GM18868 (cell line): ENCODE measurements at regions not wholly inside any gene's neighbourhood (a gene's known extent, or its start where the extent isn't known, plus 50 kb on each side); places are given as distances from the start of the nearest gene placed in this dataset.

ENCODE experiments used
- ATAC-seq: cut with Tn5 transposase; IDR thresholded peaks from one replicate; pipeline ENCODE4 v1.9.1; 2021; ENCODE audit warnings: mild to moderate bottlenecking, moderate library complexity; ENCODE audit not compliant: unreplicated experiment

DNA sequence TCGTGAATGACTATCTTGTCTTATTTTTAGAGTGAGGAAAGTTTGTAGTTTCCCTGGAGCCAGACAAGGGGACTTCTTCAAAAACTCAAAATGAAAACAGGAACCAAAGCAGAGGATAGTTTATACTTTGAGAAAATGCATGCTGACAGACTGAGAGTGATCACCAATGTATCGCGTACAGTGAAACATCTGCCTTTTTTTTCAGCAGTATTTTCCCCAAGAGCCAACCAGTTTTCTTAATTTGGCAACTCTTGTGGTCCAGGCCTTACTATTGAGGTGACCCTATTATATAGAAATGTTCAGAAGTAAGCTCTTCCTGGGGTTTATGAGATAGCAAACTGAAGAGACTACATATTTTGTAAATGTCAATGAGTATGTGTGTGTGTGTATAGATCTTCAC lies 153.7 kb upstream of the VRK2 start:
- ATAC-seq = peak; percentile 88

DNA sequence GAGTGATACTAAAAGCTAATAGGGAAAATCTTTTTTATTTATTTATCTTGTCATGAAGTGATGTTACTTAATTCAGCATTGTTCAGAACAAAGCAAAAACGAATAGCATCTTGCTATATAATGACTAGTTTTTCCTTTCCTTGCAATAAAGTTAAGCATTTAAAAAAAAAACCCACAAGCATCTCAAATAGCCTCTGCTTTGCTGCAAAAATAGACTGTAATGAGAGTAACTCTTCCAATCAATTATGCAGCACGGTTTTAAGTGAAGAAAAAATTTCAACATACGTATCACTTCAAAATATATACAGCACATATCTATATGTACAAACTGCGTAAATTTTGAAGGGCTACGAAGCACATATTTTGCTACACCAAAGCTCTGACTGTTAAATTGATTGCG lies 153.3 kb upstream of the VRK2 start:
- ATAC-seq = no peak

DNA sequence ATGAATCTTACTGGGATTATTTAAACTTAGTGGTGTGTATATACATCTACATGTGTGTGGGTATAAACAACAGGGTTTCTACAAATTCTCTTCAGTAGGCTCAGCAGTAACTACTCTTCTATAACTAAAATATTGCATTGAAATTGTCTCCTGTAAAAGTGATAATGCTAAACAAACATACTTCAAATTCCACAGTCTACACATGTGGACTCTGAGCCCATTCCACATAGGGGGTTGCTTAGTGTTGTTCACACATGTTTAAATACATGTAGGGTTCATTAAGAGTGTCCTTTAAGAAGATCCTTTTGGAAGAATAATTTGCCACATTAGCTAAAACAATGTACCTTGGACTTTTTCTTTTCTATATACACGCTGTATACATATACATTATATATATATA lies 152.8 kb upstream of the VRK2 start:
- ATAC-seq = no peak

DNA sequence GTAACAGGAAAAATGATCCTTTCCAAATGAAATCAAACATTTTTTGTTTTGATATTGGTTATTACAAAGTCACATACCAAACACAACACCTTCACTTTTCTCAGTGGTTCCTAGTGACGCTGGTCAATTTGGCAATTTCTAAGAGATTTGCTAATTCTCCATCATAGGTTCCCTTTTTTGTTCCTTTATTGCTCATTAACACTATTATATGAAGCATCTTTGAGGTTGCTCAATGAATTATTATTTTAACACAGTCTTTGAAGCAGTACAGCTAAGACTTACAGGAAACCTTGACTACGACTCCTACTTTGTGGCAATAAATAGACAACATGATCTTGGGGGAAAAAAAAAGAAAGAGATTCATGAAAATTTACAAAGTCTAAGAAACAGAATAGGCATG lies 152.2 kb upstream of the VRK2 start:
- ATAC-seq = no peak

DNA sequence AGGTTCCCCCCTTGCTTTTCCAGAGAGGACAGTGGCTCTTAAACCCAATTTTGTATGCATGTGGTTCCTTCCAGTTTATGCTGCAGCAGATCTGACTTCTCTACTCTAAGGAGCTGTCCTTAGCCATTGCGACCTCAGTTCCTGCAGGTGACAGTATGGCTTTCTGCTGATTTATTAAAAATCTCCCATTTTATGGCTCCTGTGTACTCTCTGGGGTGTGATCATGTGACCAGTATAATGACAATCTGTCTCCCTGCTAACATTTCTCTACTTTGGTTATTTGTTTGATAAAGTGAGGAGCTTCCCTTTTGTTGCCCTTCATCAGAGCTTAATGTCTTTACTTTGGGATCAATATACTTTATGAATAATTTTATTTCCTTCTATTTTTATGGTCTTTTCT lies 148.7 kb upstream of the VRK2 start:
- no peak for ATAC-seq

DNA sequence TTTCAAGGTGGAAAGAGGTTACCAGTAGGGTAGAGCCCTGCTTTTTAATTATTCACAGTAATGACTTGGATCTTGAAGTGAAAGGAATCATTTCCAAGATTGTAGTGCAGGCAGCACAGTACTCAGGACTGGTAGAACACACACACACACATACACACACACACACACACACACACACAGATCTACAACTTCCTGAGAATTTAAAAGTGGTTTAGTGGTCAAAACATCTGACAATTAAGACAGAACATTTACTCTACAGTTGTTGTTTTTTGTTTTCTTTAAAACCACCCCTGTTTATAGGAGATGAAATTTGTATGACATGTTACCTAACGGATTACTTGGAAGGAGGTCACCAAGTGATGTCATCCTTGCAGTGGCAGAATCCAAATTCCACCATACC lies 146.7 kb upstream of the VRK2 start:
- ATAC-seq = no peak

DNA sequence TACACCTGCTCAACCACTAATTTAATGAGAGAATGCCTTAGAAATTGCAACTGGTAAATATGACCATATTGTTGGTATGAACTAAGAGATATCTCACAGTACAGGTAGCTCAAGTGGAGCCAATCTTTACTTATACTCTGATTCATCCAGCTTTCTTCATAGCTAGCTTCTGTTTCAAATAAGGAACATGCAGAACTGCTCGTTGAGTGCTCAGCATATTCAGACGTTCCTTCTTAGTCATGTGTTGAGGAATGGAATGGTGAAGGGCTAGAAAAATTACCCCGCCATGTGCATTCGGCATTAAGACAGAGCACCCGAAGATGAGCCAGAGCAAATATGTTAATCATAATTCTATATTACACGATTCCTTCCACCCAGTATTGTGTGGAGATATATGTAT lies 144.0 kb upstream of the VRK2 start:
- ATAC-seq = no peak

DNA sequence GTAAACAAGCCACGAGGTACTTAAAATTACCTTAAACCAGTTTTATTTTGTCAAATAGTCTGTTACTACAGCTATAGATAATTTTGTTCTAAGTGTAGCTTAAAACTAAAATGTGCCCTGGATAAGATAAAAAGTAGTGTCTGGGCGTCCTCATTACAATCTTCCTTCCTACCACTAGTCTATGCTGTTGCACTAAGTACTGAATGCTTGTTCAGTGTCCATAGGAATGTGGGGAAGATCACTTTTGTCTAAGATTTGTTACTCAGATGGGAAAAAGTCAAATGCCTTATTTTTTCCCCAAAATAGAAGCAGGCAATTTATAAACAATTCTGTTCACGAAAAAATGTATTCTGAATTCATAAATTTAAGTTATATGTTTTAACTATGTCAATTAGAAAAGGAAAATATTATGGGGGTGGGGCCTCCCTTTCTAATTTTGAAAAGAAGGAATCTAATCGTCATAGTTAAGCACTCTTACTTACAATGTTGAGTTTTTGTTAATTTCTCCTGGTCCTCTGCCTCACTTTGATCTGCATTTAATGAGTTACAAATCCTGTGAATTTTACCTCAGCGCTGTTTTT lies 140.4 kb upstream of the VRK2 start:
- peak; percentile 82 for ATAC-seq

DNA sequence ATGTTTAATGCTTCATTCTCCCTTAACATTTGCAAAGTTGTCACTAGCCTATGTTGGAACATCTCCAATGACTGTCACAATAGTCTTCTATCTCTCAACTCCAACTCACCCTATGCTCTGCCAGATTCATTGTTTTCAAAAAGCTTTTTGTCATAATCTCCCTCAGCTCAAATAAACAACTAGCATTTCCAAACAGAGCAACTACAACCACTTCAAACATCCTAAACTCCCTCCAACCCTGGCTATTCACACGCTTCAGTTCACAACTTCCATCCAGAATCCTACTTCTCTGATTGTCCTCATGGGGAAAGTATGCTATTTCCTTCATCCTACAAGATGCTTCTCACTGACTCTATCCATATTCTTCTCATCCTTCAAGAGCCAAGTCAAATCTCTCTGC lies 139.2 kb upstream of the VRK2 start:
- no peak for ATAC-seq

DNA sequence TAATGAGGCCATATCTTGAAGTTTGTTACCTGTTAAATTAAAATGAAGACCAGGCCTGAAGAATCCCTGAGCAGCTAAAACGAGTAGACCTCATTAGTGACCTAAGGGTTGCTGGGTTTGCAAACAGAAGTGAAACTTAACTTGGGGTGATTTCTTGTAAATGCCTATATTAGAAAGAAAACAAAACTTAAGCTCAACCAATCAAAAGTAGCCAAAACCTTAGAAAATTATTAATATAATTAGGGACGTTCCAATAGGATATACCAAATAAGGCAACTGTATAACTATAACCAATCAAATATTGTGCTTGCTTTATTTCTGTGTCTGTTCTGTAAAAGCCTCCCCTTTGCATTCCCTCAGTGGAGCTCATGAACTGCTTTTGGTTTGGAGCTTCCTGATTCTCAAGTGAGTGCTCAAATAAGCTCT lies 137.9 kb upstream of the VRK2 start:
- ATAC-seq = peak; percentile 65

DNA sequence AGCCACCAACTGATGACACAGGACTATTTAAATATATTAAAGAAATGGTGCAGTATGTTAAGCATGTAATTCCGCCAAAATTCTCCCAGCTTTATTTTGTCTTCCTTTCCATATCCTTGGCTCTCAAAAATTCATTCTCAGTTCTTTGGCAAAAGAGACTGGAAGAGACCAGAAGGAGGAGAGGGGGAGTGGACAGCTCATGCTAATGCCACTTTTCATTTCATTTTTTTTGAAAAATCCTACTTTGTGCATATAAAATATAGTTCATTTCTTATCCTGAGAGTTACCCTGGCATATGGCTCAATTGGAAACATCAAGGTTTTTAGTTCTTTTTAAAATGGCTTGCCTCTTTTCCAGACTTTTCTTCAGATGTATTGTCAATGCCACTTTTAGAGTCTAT lies 128.5 kb upstream of the VRK2 start:
- no peak for ATAC-seq

DNA sequence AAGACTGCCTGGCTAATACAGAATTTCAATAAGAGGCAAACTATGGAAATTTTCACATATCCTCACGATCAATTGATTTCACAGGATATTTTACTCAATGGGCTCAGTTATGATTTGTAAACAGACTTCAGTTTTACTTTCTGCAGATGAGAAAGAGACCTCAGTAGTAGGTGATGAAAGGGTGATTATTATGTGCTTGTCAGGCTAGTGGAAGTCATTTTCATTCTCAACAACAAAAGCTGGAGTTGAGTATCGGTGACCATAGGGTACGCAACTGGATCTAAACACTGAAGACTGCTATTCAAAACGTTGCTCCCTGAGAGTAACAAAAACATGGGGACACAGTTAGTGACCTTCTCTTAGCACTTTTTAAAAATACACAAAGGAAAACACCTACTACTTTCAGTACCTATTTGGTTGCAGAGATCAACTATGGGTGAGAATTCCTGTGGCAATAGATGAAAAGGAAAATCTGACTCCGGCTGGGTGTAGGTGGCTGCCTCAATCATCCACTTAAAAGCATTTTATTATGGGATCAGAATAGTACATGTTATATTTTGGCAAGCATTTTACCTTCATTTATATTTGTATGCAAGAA lies 126.2 kb upstream of the VRK2 start:
- ATAC-seq = peak; percentile 55

DNA sequence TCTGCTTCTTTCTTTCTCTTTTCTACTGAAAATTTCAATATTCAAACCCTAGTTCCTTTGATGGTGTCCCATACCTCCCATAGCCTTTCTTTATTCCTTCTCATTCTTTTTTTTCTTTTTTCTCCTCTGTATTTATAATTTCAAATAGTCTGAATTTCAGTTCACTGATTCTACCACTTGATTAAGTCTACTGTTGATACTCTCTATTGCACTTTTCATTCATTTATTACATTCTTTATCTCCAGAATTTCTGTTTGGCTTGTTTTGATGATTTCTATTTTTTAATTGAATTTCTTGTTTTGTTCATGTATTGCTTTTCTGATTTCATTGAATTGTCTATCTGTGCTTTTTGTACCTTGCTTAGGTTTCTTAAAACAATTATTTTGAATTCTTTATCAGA lies 111.9 kb upstream of the VRK2 start:
- ATAC-seq = no peak

DNA sequence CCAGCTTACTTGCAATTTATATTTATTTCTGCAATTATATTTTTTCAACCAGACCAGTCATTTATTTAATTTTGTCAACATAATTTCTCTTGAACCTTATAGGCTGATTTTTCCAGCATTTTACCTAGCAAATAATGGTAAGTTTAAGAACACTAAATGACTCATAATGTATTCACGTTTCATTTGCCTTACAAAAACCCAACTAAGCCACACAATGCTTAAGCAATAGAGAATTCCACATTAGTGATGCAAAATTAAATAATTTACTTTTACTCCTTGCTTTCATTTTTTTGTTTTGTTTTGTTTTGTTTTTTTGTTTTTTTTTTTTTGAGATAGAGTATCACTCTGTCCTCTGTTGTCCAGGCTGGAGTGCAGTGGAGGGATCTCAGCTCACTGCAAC lies 110.4 kb upstream of the VRK2 start:
- no peak for ATAC-seq

DNA sequence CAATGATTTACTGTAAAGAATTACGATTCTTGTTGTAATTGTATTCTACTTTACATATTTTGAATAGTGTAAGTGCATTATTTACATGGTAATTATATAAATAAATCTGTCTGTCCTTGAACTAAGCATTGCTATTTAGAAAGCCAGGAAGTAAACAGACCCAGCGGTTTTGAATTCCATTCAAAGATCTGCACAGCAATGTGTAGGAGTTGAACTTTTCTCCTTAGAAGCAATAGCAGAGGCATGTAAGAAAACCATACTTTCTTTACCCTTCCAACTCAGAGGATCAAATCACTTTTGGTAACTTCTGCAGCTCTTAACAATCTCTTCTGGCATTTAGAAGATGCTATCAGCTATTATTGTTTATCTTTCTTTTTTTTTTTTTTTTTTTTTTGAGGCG lies 109.2 kb upstream of the VRK2 start:
- no peak for ATAC-seq

DNA sequence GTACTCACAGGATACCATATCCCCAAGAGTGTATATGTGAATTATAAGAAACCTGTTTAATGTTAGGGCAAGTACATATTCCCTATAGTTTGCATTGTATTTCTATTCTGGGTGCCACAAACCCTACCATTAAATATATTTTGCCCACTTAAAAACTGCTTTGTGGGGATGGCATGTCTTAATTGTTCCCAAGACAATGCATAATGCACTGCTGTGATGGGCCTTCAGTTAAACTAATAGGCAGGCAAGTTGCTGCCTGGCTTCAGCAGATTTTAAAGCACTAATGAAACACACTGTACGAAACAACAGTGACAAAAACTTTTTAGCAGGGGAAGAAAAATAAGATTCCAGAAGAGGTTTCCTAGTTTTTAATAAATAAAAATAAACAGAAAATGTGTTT lies 104.8 kb upstream of the VRK2 start:
- no peak for ATAC-seq

DNA sequence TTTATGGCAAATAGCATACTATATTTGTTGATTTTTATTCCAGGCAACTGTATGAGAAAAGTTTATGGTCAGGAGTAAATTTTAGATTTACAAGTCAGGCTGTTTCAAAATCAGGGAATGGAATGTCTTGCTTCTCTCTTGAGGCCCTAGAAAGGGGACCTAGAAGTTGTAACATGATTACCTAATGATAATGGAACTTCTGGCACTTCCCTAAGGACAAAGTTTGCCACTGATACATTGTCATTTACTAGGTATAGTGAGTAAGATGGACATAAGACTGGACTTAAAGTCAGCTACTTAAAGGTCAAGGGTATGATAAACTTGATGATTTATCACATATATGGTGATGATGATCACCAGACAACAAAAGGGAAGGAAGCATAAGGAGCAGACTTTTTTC lies 103.3 kb upstream of the VRK2 start:
- ATAC-seq = no peak

DNA sequence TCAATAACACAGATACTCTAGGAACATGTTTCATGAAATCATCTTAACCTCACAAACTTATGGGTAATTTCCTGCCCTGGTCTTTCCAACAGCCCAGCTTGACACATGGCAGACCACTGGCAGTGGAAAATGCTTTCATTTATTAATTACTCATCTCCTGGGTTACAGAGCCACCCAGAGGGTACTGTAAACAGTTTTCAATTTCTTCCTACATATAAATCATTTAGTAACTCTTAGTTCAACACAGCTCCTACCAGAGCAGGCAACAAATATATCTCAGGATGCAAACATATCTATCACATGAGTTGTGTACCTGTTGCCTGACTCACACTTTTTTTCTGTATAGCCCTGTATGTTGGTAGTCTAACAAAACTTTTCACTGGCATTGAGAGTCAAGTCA lies 99.2 kb upstream of the VRK2 start:
- no peak for ATAC-seq

DNA sequence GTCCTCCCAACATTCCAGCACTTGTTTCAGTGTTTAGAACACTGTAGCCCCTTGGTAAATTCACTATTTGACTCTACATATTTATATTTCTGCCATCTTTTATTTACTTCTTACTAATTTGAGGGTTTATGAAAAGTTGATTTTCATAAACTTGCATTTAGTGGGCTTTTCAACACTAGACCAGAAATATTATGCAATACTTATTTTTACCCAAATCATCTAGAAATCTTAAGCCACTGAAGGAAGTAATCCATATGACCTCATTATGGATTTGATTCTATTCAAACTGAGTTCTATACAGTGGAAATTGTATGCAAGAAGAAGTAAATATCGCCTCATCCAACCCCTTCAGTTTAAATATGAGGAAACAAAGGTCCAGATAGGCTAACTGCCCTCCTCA lies 92.6 kb upstream of the VRK2 start:
- no peak for ATAC-seq

DNA sequence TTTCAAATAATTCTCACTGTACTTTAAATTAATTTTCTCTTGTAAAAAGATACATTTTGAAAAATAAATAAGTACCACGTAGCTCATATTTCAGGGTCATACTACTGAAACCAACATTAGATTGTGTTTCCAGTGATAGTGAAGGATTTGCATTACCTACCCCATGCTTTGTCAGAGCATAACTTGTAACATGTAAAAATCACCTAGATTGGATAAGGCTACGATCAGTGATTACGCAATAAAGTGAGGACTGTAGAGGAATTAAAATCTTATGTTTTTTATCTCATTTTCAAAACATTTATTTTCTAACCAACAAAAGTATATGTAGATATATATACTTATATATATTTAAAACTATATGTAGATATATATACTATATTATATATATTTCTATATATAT lies 89.4 kb upstream of the VRK2 start:
- ATAC-seq = no peak

DNA sequence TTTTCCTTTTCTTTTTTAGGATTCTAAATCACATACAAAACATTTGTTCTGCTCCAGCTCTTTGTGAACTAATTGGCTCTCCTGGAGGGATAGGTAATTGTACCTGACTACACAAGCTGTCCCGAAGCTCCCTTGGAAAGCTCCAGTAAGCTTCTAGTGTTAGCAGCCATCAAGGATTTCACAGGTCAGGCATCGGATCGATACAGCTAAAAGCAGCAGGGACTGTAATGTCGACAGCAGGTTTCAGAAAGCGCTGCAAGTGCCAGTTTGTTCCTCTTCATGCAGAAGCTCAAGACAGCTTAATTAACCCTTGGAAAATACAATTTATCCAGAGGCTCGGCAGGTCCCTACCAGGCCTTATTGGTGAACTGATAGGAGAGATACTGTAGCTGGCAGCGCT lies 87.2 kb upstream of the VRK2 start:
- no peak for ATAC-seq

DNA sequence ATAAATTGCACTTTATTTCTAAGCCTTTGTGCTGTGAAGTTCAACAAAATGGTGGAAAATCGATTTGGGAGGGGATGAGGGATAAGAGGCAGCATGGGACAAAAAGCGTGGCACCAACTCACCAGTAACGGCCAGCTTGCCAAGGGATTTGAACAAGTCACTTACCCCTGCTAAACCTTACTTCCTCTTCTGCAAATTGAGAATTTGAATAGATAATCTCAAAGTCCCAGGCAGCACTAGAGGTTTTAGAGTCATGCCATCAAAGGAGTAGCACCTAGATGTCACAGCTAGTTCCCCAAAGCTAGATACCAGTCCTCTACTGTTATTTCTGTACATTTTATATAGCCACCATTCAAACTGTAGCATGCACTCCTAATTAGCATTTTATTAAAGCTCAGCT lies 83.7 kb upstream of the VRK2 start:
- no peak for ATAC-seq

DNA sequence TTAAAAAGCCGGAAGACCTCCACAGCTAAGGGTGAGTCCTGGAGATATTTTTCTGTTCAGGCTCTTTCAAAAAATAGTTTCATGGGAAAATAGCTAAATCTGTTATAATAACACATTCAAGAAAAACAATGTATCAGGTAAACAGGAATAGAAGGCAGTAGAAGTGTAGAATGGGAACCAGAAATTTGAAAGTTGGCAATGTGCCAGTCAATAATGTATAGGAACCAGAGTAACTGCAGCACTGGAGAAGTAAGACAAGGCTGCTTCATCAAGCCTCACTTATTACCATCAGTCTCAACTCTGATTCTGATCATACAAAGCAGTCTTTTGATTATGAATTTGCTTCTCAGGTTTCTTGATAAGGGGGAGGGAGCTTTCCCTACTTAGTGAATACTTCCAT lies 81.4 kb upstream of the VRK2 start:
- no peak for ATAC-seq
